ENCODE measurements at regions not wholly inside any gene's neighbourhood (a gene's known extent, or its start where the extent isn't known, plus 50 kb on each side); places are given as distances from the start of the nearest gene placed in this dataset.

GRCh38 chr7:97601931-97602457 lies 129.9 kb upstream of the TAC1 start:
- H3K36me3 Mint-ChIP-seq (ENCODE audit: insufficient read depth, unreplicated experiment): no peaks in the 10 kb centered on the region
- TF ChIP-seq CTCF (IDR thresholded peaks at IDR 0.05; ENCODE audit: insufficient read depth in 1 of 2, low read depth in 1 of 2, low read length in 1 of 2, severe bottlenecking in 1 of 2, unreplicated experiment in 1 of 2): no peak
- H3K27ac Mint-ChIP-seq (ENCODE audit: unreplicated experiment): no peak overlapping the region
- intact Hi-C loops (cut with micrococcal nuclease; ENCODE audit: unreplicated experiment): no loop called here
- no peak for DNase-seq
- POLR2A ChIA-PET: no interaction called here
- no peaks in the 10 kb centered on the region for H3K4me1 Mint-ChIP-seq (ENCODE audit: low read depth, unreplicated experiment)
- peaks cover 2% of the 10 kb centered on the region for H3K27me3 Mint-ChIP-seq (ENCODE audit: insufficient read depth, unreplicated experiment)
- no peak overlapping the region for H3K4me3 ChIP-seq (ENCODE audit: low read depth, low read length)
- H3K9me3 ChIP-seq: no peaks in the 10 kb centered on the region
- CTCF ChIA-PET: no interaction called here
- H3K36me3 ChIP-seq (ENCODE audit: control insufficient read depth, insufficient read depth, low read length): no peaks in the 10 kb centered on the region
- no TSS peak for BruUV-seq (replicated peaks)
- no peaks in the 10 kb centered on the region for H3K27me3 ChIP-seq (replicated peaks; ENCODE audit: control insufficient read depth, insufficient read depth, low read length)
- H3K4me1 ChIP-seq: no peaks in the 10 kb centered on the region
- no peak overlapping the region for H3K4me3 Mint-ChIP-seq (ENCODE audit: unreplicated experiment)
- H3K9me3 Mint-ChIP-seq (ENCODE audit: unreplicated experiment): no peaks in the 10 kb centered on the region

GRCh38 chr7:97620495-97620894 lies 111.4 kb upstream of the TAC1 start:
- no peaks in the 10 kb centered on the region for H3K4me1 ChIP-seq
- no peaks in the 10 kb centered on the region for H3K27me3 ChIP-seq (replicated peaks; ENCODE audit: control insufficient read depth, insufficient read depth, low read length)
- no peaks in the 10 kb centered on the region for H3K36me3 Mint-ChIP-seq (ENCODE audit: insufficient read depth, unreplicated experiment)
- no peak overlapping the region for H3K4me3 ChIP-seq (ENCODE audit: low read depth, low read length)
- no peaks in the 10 kb centered on the region for H3K9me3 ChIP-seq
- ChIA-PET POLR2A (no interaction called here), CTCF (no interaction called here)
- no peaks in the 10 kb centered on the region for H3K9me3 Mint-ChIP-seq (ENCODE audit: unreplicated experiment)
- no peak overlapping the region for H3K27ac Mint-ChIP-seq (ENCODE audit: unreplicated experiment)
- no peak for DNase-seq
- no peak for TF ChIP-seq CTCF (IDR thresholded peaks at IDR 0.05; ENCODE audit: insufficient read depth in 1 of 2, low read depth in 1 of 2, low read length in 1 of 2, severe bottlenecking in 1 of 2, unreplicated experiment in 1 of 2)
- no peaks in the 10 kb centered on the region for H3K36me3 ChIP-seq (ENCODE audit: control insufficient read depth, insufficient read depth, low read length)
- no TSS peak for BruUV-seq (replicated peaks)
- no peaks in the 10 kb centered on the region for H3K4me1 Mint-ChIP-seq (ENCODE audit: low read depth, unreplicated experiment)
- peaks cover 2% of the 10 kb centered on the region for H3K27me3 Mint-ChIP-seq (ENCODE audit: insufficient read depth, unreplicated experiment)
- intact Hi-C loops (cut with micrococcal nuclease; ENCODE audit: unreplicated experiment): no loop called here
- H3K4me3 Mint-ChIP-seq (ENCODE audit: unreplicated experiment): no peak overlapping the region

GRCh38 chr7:97623333-97623732 lies 108.6 kb upstream of the TAC1 start:
- H3K36me3 ChIP-seq (ENCODE audit: control insufficient read depth, insufficient read depth, low read length): no peaks in the 10 kb centered on the region
- CTCF ChIA-PET: no interaction called here
- BruUV-seq (replicated peaks): no TSS peak
- no peaks in the 10 kb centered on the region for H3K4me1 ChIP-seq
- Mint-ChIP-seq H3K36me3 (ENCODE audit: insufficient read depth, unreplicated experiment) (no peaks in the 10 kb centered on the region), H3K9me3 (ENCODE audit: unreplicated experiment) (no peaks in the 10 kb centered on the region), H3K4me1 (ENCODE audit: low read depth, unreplicated experiment) (no peaks in the 10 kb centered on the region), H3K27me3 (ENCODE audit: insufficient read depth, unreplicated experiment) (peaks cover 8% of the 10 kb centered on the region), H3K27ac (ENCODE audit: unreplicated experiment) (no peak overlapping the region), H3K4me3 (ENCODE audit: unreplicated experiment) (no peak overlapping the region)
- H3K4me3 ChIP-seq (ENCODE audit: low read depth, low read length): no peak overlapping the region
- no peak for DNase-seq
- no peaks in the 10 kb centered on the region for H3K27me3 ChIP-seq (replicated peaks; ENCODE audit: control insufficient read depth, insufficient read depth, low read length)
- intact Hi-C loops (cut with micrococcal nuclease; ENCODE audit: unreplicated experiment): no loop called here
- POLR2A ChIA-PET: no interaction called here
- TF ChIP-seq CTCF (IDR thresholded peaks at IDR 0.05; ENCODE audit: insufficient read depth in 1 of 2, low read depth in 1 of 2, low read length in 1 of 2, severe bottlenecking in 1 of 2, unreplicated experiment in 1 of 2): no peak
- no peaks in the 10 kb centered on the region for H3K9me3 ChIP-seq
